IPS-NIHi7 (cell line): ENCODE measurements at regions not wholly inside any gene's neighbourhood (a gene's known extent, or its start where the extent isn't known, plus 50 kb on each side); places are given as distances from the start of the nearest gene placed in this dataset.
"Not testable (repeated sequence)": the region's sequence is repeated elsewhere in the genome, so short reads cannot be mapped to it uniquely, and the experiment has no call there.

Source experiments
- DNase-seq: peaks from one replicate; pipeline ENCODE4 v3.0.0; 2012; ENCODE audit warnings: mixed read lengths; ENCODE audit errors: extremely low spot score

DNA sequence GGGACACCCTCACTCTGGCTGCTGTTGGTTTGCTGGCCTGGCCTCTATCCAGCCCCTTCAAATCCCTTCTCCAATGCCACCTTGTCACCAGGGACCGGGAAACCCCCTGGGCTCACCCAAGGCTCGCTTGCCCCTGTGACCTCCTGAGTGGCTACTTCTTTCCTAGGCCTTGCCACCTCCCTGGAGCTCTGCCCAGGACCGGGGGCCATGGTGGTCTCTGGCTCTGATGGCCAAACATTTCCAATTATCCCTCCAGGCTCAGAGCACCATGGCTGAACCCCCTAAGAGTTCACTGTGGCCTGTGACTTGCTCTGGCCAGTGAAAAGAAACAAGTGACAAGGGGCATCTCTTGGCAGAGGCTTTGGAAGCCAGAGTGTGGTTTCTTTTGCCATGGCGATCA is 237.6 kb downstream of the TFCP2L1 start:
- DNase-seq: no peak

- DNase-seq: no peak
These were observed 235.9 kb downstream of the TFCP2L1 start for GRCh38 chr2:121049131-121049530.

GRCh38 chr2:121049950-121050585 is 234.9 kb downstream of the TFCP2L1 start:
- DNase-seq: no peak

DNA sequence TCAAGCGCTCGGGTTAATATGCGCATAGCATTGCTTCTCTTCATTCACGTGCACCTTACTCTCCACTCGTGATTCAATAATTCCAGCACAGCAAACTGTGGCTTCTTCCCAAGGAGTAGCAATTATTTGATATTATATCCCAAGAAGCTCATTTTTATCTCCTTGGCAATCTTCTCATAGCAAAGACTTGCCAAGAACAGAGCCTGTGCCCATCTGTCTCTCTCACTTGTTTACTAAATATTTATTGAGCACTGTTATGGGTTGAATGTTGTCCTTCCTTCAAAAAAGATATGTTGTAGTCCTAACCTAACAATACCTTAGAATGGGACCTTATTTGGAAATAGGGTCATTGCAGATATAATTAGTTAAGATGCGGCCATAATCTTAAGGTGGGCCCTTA is 233.7 kb downstream of the TFCP2L1 start:
- DNase-seq: no peak

DNA sequence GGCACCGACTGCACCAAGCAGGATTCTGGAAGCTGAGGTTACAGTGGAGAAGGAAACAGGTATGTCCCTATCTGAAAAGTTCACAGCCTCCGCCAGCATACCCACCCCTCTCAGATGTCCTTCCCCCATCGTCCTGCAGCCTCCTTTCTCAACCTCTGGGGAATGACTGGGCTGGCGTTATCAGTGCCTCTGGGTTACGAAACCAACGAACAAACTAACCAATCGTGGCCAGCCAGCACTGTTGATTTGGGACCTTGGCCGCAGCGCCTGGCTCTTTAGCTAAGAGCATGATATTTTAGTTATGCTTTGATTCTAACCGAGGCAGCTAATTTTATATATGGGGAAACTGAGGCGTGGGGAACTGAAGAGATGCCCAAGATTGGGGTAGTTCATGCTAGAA is 233.0 kb downstream of the TFCP2L1 start:
- no peak for DNase-seq

DNA sequence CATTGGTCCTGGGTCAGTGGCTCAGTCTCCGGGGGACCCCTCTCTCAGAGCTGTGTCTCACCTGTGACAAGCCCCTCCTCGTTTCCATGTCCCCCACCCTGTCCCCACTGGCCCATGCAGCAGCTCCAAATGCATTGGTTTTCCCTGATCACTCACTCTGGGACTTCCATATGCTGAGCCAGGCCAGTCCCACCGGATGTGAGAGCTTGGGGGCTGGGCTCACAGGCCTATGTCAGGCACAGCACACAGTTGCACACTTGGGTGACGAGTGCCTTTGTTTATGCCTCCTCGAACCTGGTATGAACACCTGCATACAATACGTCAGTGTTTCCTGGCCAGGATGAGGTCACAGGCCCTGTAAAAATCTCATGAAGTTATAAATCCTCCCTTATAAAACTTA is 232.5 kb downstream of the TFCP2L1 start:
- no peak for DNase-seq

DNA sequence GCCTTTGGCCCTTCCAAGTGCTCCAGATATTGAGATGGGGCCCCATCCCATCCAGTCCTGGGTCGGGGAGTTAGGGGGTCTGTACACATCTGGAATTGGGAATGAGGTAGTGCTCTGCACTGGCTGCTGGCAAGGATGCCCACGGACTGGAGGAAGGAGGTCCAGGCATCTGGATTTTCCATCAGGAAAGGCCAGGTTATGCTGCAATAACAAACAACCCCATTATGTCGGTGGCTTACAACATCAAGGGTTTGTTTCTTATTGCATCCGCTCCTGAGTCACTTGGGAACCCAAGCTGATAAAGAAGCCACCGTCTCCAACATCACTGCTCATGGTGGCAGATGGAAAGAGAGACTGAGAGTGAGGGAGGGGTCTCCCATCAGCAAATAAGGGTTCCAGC is 229.9 kb downstream of the TFCP2L1 start:
- DNase-seq: no peak

DNA sequence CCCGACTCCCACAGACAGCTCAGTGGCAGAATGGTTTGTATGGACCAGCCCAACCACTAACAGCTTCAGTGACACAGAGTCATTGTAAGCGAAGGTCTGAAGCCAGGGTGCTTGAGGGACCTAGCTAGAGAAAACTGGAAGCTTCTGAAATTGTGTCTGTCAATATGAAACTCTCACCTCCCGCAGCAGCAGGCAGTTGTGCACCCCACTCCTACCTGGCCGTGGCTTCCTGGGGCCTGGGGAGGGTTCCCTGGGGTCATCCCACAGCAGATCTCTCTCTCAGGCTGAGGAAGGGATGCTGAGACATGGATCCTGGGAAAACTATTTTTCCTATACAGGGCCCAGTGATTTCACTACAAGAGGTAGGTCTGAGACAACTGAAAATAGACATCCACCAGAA is 229.5 kb downstream of the TFCP2L1 start:
- DNase-seq: no peak

DNA sequence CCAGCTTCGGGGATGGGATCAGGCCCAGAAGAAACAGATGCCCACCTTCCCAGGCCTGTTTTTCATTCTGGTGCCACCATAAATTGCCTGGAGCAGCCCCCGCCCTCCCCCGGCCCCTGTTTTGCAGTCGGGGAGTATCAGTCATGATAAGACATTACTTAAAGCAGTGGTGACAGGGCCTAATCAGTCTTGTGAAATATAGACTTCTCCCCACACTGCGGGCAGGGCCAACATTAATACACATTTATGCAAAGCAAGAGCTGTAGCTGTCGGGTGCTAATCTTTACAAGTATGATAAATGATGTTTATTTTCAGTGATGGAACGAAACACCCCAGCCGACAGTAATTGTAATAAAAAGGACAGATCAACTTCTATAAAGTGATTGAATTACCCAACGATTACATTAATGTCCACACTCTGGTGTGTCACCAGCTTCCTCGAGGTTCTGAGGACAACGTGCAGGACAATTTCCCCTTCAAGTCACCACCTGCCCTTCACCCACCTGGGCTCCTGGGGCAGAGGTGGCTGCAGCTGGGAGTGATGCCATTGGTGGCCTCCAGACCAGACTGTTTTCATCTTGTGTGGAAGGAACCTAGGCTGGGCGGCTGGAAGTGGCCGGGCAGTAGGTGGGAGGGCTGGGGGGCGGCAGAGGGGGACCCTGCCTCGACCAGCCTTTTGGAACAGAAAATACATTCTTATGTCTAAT is 226.0 kb downstream of the TFCP2L1 start:
- no peak for DNase-seq

DNA sequence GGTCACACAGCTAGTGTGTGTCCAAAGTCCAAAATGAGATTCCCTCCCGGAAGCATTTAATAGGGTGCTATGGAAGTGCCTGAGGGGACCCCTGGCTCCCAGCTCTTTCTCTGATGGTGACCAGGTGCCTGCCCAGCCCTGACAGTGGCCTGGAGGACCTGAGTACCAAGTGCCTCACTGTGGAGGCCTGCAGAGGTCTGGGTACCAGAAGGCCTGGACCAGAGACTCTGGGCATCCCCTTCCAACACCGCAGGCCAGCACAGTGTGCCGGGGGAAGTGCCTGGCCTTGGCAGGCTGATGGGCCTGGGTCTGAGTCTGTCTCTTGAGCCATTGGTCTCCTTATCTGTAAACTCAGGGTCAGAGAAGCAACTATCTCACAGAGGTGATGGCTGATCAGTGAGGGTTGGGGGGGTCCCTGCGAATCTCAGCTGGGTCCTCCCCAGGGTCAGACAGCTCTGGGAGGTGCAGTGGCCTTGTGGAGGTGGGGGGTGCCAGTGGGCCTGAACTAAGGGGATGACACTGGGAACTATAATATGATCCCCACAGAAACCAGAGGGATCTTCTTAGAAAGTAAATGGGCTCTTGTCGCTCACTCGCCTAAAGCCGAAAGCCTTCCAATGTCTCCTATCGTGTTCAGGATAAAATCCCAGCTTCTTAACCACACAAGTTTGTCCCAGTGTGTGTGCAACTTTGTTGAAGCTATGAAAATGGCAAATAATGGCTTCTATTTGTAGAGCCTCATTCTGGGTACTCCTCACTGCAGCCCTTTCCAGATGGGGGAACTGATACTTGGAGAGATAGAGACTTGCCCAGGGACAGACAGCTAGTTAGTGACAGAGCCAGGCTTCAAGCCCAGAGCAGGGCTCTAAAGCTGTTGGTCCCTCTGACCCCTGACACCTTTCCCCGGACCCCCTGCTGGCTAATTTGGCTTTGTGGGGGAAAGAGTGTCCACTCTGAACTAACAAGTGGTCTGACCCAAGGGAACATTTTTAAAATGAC is 225.1 kb downstream of the TFCP2L1 start:
- no peak for DNase-seq

- DNase-seq: no peak
These were observed 223.4 kb downstream of the TFCP2L1 start for GRCh38 chr2:121061633-121062032.

- DNase-seq: no peak
These were observed 221.5 kb downstream of the TFCP2L1 start for GRCh38 chr2:121063471-121063870.

DNA sequence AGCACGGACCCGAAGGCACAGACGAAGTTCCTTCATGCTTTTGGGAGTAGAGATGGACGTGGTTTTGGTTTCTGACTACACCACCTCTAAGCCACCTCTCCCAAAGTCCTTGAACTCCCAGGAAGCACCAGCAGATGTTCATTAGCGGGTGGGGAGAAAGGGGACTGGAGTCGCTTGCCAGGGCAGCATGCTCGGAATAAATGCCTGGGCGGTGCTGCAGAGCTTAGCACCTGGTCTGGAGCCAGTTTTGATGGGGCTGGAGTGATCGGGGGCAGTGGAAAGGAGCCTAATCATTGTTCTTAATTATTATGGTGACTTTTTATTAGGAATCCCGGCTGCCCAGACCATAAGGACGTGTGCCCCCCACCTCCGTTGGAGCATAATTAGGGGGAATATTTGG is 220.8 kb downstream of the TFCP2L1 start:
- DNase-seq: no peak

DNA sequence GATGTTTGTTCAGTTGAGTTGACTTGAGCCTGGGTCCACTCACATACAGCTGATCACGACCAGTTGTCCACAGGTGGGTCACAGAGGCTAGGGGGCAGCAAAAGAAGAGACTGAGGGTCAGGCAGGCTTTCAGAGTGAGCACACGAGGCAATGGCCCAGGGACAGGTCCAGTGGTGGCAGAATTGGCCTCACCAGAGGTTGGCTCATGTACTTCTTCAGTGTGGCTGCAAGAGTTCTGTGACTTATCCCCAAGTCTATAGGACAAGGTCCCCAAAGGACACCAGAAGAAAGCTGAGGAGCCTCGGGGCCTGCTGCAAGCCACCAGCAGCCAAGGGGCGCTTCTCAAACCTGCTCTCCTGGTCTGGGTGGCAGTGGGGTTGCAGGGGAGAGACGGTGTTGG is 219.8 kb downstream of the TFCP2L1 start:
- no peak for DNase-seq

- DNase-seq: peak; percentile 64
These were observed 218.5 kb downstream of the TFCP2L1 start for GRCh38 chr2:121066526-121066925.

DNA sequence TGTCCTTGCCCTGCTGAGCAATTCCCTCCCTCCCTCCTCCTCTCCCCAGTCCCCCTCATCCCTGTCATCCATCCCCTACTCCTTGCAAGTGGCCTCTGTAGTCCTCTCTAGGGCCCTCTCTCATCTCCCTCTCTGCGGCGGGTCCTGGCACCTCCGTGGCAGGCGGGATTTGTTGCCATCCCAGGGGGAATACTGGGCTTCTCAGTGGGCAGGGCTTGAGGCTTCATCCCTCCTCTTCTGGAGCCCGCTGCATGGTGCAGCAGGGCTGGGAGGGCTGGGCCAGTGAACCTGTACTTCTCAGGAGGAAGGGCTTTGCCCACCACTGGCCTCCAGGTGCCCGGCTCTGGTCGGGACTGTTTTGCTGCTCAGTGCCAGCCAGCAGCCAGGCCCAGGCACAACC is 216.2 kb downstream of the TFCP2L1 start:
- no peak for DNase-seq

DNA sequence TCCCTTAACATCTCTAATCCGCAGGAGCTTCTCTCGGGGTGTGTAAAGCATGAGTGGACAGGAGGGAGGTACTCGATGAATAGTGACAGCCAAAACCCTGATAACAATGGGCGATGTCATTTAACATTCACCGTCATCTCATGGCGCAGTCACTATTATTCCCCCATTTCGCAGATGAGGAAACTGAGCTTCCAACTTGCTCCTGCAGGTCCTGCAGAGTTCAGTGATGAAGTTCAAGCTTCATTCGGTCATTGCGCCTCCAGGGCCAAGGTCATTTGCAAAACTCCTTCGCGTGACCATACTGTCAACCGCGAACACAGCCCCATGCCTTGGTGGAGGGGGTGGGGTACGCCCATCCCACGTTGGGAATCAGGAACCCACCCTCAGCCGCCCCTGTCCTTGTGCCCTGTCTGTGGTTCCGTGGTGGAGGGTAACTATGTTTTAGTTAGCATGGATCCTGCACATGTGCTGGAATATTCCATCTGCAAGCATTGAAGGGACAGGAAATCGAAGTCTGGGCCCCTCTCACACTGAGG is 215.5 kb downstream of the TFCP2L1 start:
- no peak for DNase-seq

- DNase-seq: not testable (repeated sequence)
These were observed 214.9 kb downstream of the TFCP2L1 start for GRCh38 chr2:121070061-121070460.

DNA sequence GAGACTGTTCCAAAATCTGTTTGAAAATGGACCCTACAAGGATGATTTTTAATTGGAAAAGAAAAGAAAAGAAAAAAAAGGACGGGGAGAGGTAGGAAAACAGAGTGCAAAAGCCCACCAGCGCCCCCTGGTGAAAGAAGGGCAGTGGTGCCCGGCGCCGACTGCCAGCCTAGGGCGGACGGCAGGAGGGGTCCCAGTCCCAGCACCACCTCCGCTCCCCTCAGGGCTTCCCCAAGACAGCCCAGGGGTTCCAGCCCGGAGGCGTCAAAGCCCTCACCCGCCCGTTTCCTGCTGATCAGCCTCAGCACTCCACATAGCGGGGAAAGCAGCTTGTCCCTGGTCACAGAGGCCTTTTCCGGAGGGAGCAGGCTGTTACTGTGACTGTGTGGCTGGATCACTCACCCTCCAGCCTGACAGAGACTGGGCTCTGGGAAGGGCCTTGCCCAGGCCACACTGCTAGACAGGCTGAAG is 213.9 kb downstream of the TFCP2L1 start:
- peak; percentile 93 for DNase-seq

DNA sequence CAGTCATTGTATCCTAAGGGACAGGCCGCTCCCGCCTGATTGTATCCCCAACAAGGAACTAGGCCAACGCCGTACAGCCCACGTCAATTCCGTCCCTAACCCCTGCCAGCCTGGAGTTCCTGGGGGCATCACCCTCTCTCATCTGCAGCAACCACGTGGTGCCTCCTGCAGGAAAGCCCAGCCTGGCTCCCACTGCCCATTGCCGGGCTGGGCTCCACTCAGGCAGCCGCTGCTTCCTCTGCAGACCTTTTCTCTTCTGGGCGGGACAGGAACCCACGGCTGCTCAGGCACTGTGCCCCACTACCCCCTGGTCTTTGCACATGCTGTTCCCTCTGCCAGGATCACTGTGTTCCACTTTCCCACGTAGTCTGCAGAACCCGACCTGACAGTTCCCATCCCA is 212.2 kb downstream of the TFCP2L1 start:
- DNase-seq: no peak

DNA sequence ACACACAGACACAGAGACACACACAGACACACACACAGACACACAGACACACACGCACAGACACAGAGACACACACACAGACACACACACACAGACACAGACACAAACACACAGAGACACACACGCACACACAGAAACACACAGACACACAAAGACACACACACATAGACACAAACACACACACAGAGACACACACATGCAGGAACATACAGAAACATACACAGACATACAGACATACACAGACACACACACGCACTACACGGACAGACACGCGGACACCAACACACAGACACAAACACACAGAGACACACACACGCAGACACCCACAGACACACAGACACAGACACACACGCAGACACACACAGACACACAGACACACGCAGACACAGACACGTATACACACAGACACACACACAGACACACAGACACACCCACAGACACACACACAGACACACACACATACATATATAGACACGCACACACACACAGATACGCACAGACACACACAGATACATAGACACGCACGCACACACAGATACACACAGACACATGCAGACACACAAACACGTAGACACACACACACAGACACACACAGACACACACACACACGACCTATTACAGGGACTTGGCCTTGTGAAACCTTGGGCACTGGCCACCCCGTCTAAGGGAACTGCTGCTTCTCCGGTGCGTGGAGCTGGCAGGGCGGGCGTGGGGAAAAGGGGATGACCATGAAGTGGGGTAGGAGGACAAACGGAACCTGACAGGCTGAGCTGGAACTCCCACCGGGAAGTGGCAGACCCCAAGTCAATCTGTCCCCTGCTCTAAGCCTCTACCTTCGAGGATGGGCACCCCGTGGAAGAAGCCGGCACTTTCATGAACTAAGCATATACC is 211.4 kb downstream of the TFCP2L1 start:
- no peak for DNase-seq
